Smooth muscle cell (in vitro differentiated cells): ENCODE measurements at regions not wholly inside any gene's neighbourhood (a gene's known extent, or its start where the extent isn't known, plus 50 kb on each side); places are given as distances from the start of the nearest gene placed in this dataset.

Experiments used
- DNase-seq: peaks from one replicate; lab custom pipeline; 2025; ENCODE audit not compliant: unreplicated experiment; lab: John Stamatoyannopoulos, UW
- H2AFZ ChIP-seq: fragments of 200-600 bp; sonication (generic); 2 replicates; pipeline ENCODE4 v1.6.0; 2016; ENCODE audit warnings: antibody characterized with exemption, low read depth, mild to moderate bottlenecking
- H3F3A ChIP-seq: fragments of 200-600 bp; sonication (generic); 2 replicates; pipeline ENCODE4 v1.6.0; 2017; ENCODE audit warnings: antibody characterized with exemption, low read depth
- H3K27ac ChIP-seq: fragments of 200-600 bp; sonication (generic); 2 replicates; pipeline ENCODE4 v1.5.1; 2016; ENCODE audit warnings: low read depth, mild to moderate bottlenecking
- H3K27me3 ChIP-seq: fragments of 200-600 bp; sonication (generic); 2 replicates; pipeline ENCODE4 v1.6.1; 2016; ENCODE audit warnings: low read depth, mild to moderate bottlenecking
- H3K36me3 ChIP-seq: fragments of 200-600 bp; sonication (generic); 2 replicates; pipeline ENCODE4 v1.5.1; 2016; ENCODE audit warnings: low read depth
- H3K4me1 ChIP-seq: fragments of 200-600 bp; sonication (generic); 2 replicates; pipeline ENCODE4 v1.5.1; 2016; ENCODE audit warnings: low read depth
- H3K4me2 ChIP-seq: fragments of 200-600 bp; sonication (generic); 2 replicates; pipeline ENCODE4 v1.6.0; 2016; ENCODE audit warnings: mild to moderate bottlenecking
- H3K4me3 ChIP-seq: fragments of 200-600 bp; sonication (generic); 2 replicates; pipeline ENCODE4 v1.5.1; 2016; ENCODE audit warnings: mild to moderate bottlenecking
- H3K79me2 ChIP-seq: fragments of 200-600 bp; sonication (generic); 2 replicates; pipeline ENCODE4 v1.6.0; 2016; ENCODE audit warnings: low read depth, mild to moderate bottlenecking
- H3K9ac ChIP-seq: fragments of 200-600 bp; sonication (generic); 2 replicates; pipeline ENCODE4 v1.6.0; 2016; ENCODE audit warnings: low read depth
- H3K9me3 ChIP-seq: fragments of 200-600 bp; sonication (generic); replicated peaks from 2 replicates; pipeline ENCODE4 v1.5.1; 2016; ENCODE audit warnings: low read depth
- H4K20me1 ChIP-seq: fragments of 200-600 bp; sonication (generic); 2 replicates; pipeline ENCODE4 v1.6.0; 2016; ENCODE audit warnings: low read depth
- CTCF ChIP-seq: fragments of 200-600 bp; sonication (generic); IDR thresholded peaks from 2 replicates; pipeline ENCODE4 v1.5.1; 2017; ENCODE audit warnings: borderline replicate concordance, mild to moderate bottlenecking, antibody characterized with exemption; ENCODE audit not compliant: insufficient read depth, poor library complexity, severe bottlenecking
- WGBS: methylation state at CpG from one replicate; pipeline ENCODE4 v1.1.7; 2016; ENCODE audit warnings: low lambda C conversion rate; 5-methylcytosine and 5-hydroxymethylcytosine counted together

GRCh38 chr15:62218841-62219240 lies 53.8 kb upstream of the C2CD4B start:
- no peak for TF ChIP-seq CTCF
- no peak for DNase-seq
- 97% methylated on average over 15 of the region's 15 CpGs for WGBS
- Histone ChIP-seq H3K4me2 (no peak overlapping the region), H3K27me3 (no peaks in the 10 kb centered on the region), H3K27ac (no peak overlapping the region), H3F3A (no peaks in the 10 kb centered on the region), H3K4me3 (no peak overlapping the region), H3K9me3 (no peaks in the 10 kb centered on the region), H3K36me3 (no peaks in the 10 kb centered on the region), H3K79me2 (no peaks in the 10 kb centered on the region), H4K20me1 (no peaks in the 10 kb centered on the region), H3K4me1 (no peaks in the 10 kb centered on the region), H2AFZ (no peak overlapping the region), H3K9ac (no peak overlapping the region)

DNA sequence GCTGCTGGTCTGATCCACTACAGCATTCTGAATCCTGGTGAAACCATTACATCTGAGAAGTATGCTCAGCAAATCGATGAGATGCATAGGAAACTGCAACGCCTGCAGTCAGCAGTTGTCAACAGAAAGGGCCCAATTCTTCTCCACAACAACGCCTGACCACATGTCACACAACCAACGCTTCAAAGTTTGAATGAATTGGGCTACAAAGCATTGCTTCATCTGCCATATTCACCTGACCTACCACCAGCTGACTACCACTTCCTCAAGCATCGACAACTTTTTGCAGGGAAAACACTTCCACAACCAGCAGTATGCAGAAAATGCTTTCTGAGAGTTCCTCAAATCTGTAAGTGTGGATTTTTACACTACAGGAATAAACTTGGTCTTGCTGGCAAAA lies 54.7 kb upstream of the C2CD4B start:
- Histone ChIP-seq H3K27me3 (no peaks in the 10 kb centered on the region), H3F3A (no peaks in the 10 kb centered on the region)
- WGBS, result 92% methylated on average over 5 of the region's 5 CpGs

DNA sequence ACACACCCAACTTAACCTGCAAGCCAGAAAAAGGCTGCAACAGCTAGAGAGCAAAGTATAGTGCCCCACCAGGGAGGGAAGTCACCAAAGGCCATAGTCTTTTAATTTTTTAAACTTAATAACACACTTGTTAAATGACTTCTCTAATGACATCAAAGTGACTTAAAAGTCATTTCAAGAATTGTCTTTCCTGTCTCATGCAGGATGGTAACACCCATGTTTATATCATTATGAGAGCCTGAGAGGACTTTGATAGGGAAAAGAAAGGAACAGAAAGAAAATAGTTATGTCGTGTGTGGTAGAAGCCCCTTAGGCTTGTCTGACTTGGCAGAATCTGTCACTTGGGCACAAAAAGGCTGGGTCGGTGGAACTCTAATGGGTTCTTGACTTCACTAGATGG lies 57.9 kb upstream of the C2CD4B start:
- Histone ChIP-seq H3K79me2 (no peaks in the 10 kb centered on the region), H3K36me3 (no peaks in the 10 kb centered on the region), H3K27ac (no peak overlapping the region), H3K4me1 (no peaks in the 10 kb centered on the region), H2AFZ (no peak overlapping the region), H3K27me3 (no peaks in the 10 kb centered on the region), H3K4me3 (no peak overlapping the region), H3K9ac (no peak overlapping the region), H3K4me2 (no peak overlapping the region), H3F3A (no peaks in the 10 kb centered on the region), H3K9me3 (no peaks in the 10 kb centered on the region), H4K20me1 (no peaks in the 10 kb centered on the region)
- no peak for DNase-seq
- no peak for TF ChIP-seq CTCF
- WGBS, result 85% methylated on average over 2 of the region's 2 CpGs

More for the DNA sequence above, 54.7 kb upstream of the C2CD4B start:
- no peaks in the 10 kb centered on the region for H3K36me3 ChIP-seq
- H2AFZ ChIP-seq, result no peak overlapping the region
- no peak overlapping the region for H3K4me3 ChIP-seq
- H3K4me1 ChIP-seq, result no peaks in the 10 kb centered on the region
- no peak for TF ChIP-seq CTCF
- no peak overlapping the region for H3K4me2 ChIP-seq
- no peaks in the 10 kb centered on the region for H4K20me1 ChIP-seq
- H3K79me2 ChIP-seq, result no peaks in the 10 kb centered on the region
- H3K9me3 ChIP-seq, result no peaks in the 10 kb centered on the region
- H3K9ac ChIP-seq, result no peak overlapping the region
- no peak overlapping the region for H3K27ac ChIP-seq
- no peak for DNase-seq

DNA sequence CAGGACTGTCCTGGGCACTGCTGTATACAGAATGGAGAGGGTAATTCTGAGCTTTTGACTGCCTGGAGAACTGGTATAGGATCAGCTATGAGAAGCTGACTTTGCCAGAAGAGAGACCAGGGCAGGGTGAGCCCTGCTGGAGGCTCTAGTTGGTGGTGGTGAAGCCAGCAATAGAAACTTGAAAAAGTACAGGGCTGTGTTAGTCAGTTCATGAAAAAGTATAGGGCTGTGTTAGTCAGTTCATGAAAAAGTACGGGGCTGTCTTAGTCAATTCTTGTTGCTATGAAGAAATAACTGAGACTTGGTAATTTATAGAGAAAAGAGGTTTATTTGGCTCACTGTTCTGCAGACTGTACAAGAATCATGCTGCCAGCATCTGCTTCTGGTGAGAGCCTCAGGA lies 63.5 kb upstream of the C2CD4B start:
- no peaks in the 10 kb centered on the region for H3K9me3 ChIP-seq
- no peak overlapping the region for H3K9ac ChIP-seq
- H3K27ac ChIP-seq, result no peak overlapping the region
- no peak overlapping the region for H3K4me2 ChIP-seq
- no peaks in the 10 kb centered on the region for H3K4me1 ChIP-seq
- H4K20me1 ChIP-seq, result no peaks in the 10 kb centered on the region
- no peak for DNase-seq
- no peak overlapping the region for H3K4me3 ChIP-seq
- H3K27me3 ChIP-seq, result no peaks in the 10 kb centered on the region
- H3K79me2 ChIP-seq, result no peaks in the 10 kb centered on the region
- no peak for TF ChIP-seq CTCF
- H3K36me3 ChIP-seq, result no peaks in the 10 kb centered on the region
- no peak overlapping the region for H2AFZ ChIP-seq
- WGBS, result 100% methylated on average over 1 of the region's 1 CpG
- H3F3A ChIP-seq, result no peaks in the 10 kb centered on the region
